Neural progenitor cell (in vitro differentiated cells): ENCODE measurements at regions not wholly inside any gene's neighbourhood (a gene's known extent, or its start where the extent isn't known, plus 50 kb on each side); places are given as distances from the start of the nearest gene placed in this dataset.

ENCODE experiments used
- CTCF ChIP-seq: fragments of 200-600 bp; sonication (generic); IDR thresholded peaks from 2 replicates; pipeline ENCODE4 v1.5.1; 2017; ENCODE audit warnings: antibody characterized with exemption, mild to moderate bottlenecking
- EZH2 ChIP-seq: fragments of 200-600 bp; sonication (generic); IDR thresholded peaks from 2 replicates; pipeline ENCODE4 v1.6.1; 2017; ENCODE audit warnings: antibody characterized with exemption, mild to moderate bottlenecking, moderate library complexity
- EZH2phosphoT487 ChIP-seq: fragments of 200-600 bp; sonication (generic); IDR thresholded peaks from 2 replicates; pipeline ENCODE4 v1.6.1; 2017; ENCODE audit warnings: antibody characterized with exemption

DNA sequence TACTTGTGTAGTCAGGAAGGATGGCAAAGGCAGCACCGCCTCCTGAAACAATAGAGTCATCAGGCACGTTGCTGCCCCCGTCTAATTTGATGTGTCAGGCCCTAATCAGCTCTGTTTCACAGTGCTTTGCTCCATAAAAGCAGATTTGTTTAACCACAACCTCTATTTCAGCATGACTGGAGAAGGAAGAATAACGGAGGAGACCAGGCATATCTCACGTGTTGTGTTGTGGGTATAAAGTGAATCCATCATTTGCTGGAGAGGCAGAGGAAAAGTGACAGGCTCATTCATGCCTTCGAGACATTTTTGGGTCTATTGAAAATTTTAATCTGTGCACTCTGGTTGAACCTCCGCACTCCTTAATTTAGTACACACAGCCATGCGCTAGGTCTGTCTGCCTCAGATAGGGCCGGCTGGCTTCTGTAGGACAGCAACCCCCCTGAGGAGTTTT, 940.4 kb upstream of the SLC10A2 start:
- no peak for TF ChIP-seq CTCF
- TF ChIP-seq EZH2 = no peak
- no peak for TF ChIP-seq EZH2phosphoT487
